NB4 (cell line): ENCODE measurements at regions not wholly inside any gene's neighbourhood (a gene's known extent, or its start where the extent isn't known, plus 50 kb on each side); places are given as distances from the start of the nearest gene placed in this dataset.

ENCODE experiments used
- MAX ChIP-seq: IDR thresholded peaks from 2 replicates; pipeline ENCODE4 v1.6.1; 2011; ENCODE audit warnings: low read depth, low read length
- MYC ChIP-seq: IDR thresholded peaks from 2 replicates; pipeline ENCODE4 v1.6.1; 2011; ENCODE audit warnings: low read depth, low read length
- POLR2A ChIP-seq: IDR thresholded peaks from 2 replicates; pipeline ENCODE4 v1.6.1; 2011; ENCODE audit warnings: mild to moderate bottlenecking; ENCODE audit not compliant: insufficient read length; ENCODE audit errors: extremely low read depth
- TF ChIP-seq, protein P1 (sequence below): IDR thresholded peaks from one replicate; pipeline ENCODE4 v1.5.1; 2012; ENCODE audit warnings: low read depth, low read length

DNA sequence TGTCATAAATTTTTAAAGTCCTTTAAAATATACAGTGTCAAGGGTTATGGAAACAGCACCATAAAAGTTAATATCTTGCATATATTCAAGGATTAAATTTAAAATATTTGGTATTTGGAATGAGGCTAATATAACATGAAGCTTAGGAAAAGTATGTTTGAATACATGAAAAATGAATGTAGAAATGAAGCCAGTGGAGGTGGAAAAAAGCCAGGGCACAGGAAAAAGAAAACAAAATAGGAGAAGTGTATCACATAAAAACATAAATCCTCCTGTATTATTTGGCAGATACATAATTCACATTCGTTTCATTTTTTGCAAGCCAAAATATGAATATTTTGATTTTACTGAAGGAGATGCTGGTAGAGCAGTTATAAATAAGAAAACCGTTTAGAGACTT lies 587.0 kb upstream of the ZNF608 start:
- no peak for TF ChIP-seq POLR2A
- TF ChIP-seq MYC = no peak
- TF ChIP-seq, protein P1, sequence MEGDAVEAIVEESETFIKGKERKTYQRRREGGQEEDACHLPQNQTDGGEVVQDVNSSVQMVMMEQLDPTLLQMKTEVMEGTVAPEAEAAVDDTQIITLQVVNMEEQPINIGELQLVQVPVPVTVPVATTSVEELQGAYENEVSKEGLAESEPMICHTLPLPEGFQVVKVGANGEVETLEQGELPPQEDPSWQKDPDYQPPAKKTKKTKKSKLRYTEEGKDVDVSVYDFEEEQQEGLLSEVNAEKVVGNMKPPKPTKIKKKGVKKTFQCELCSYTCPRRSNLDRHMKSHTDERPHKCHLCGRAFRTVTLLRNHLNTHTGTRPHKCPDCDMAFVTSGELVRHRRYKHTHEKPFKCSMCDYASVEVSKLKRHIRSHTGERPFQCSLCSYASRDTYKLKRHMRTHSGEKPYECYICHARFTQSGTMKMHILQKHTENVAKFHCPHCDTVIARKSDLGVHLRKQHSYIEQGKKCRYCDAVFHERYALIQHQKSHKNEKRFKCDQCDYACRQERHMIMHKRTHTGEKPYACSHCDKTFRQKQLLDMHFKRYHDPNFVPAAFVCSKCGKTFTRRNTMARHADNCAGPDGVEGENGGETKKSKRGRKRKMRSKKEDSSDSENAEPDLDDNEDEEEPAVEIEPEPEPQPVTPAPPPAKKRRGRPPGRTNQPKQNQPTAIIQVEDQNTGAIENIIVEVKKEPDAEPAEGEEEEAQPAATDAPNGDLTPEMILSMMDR = no peak
- TF ChIP-seq MAX = no peak
